ENCODE measurements at regions not wholly inside any gene's neighbourhood (a gene's known extent, or its start where the extent isn't known, plus 50 kb on each side); places are given as distances from the start of the nearest gene placed in this dataset.
"Not testable (repeated sequence)": the region's sequence is repeated elsewhere in the genome, so short reads cannot be mapped to it uniquely, and the experiment has no call there.

GRCh38 chr5:1987471-1987870 is 104.7 kb upstream of the IRX4 start:
- no peak for DNase-seq (ENCODE audit: low read depth)

GRCh38 chr5:1985781-1986180 is 103.1 kb upstream of the IRX4 start:
- no peak for DNase-seq (ENCODE audit: low read depth)

GRCh38 chr5:1983919-1984695 is 101.4 kb upstream of the IRX4 start:
- no peak for DNase-seq (ENCODE audit: low read depth)

GRCh38 chr5:1983401-1983800 is 100.7 kb upstream of the IRX4 start:
- DNase-seq (ENCODE audit: low read depth), result peak; percentile 43

- not testable (repeated sequence) for DNase-seq (ENCODE audit: low read depth)
Measured at GRCh38 chr5:1982561-1982960, 99.8 kb upstream of the IRX4 start.

- peak; percentile 26 for DNase-seq (ENCODE audit: low read depth)
Measured at GRCh38 chr5:1975898-1976765, 93.4 kb upstream of the IRX4 start.

GRCh38 chr5:1975406-1975715 is 92.6 kb upstream of the IRX4 start:
- peak; percentile 47 for DNase-seq (ENCODE audit: low read depth)

GRCh38 chr5:1974501-1975405 is 92.0 kb upstream of the IRX4 start:
- DNase-seq (ENCODE audit: low read depth), result no peak

GRCh38 chr5:1974081-1974480 is 91.4 kb upstream of the IRX4 start:
- no peak for DNase-seq (ENCODE audit: low read depth)

- DNase-seq (ENCODE audit: low read depth), result no peak
Measured at GRCh38 chr5:1973391-1974013, 90.8 kb upstream of the IRX4 start.

GRCh38 chr5:1971944-1972343 is 89.2 kb upstream of the IRX4 start:
- no peak for DNase-seq (ENCODE audit: low read depth)

- no peak for DNase-seq (ENCODE audit: low read depth)
Measured at GRCh38 chr5:1967736-1968135, 85.0 kb upstream of the IRX4 start.

- DNase-seq (ENCODE audit: low read depth), result no peak
Measured at GRCh38 chr5:1966461-1966860, 83.7 kb upstream of the IRX4 start.

GRCh38 chr5:1965925-1966324 is 83.2 kb upstream of the IRX4 start:
- DNase-seq (ENCODE audit: low read depth), result no peak

- no peak for DNase-seq (ENCODE audit: low read depth)
Measured at GRCh38 chr5:1963941-1964451, 81.3 kb upstream of the IRX4 start.

- DNase-seq (ENCODE audit: low read depth), result no peak
Measured at GRCh38 chr5:1963358-1963757, 80.6 kb upstream of the IRX4 start.

GRCh38 chr5:1962619-1963355 is 80.1 kb upstream of the IRX4 start:
- DNase-seq (ENCODE audit: low read depth), result no peak

GRCh38 chr5:1961952-1962595 is 79.3 kb upstream of the IRX4 start:
- no peak for DNase-seq (ENCODE audit: low read depth)

- DNase-seq (ENCODE audit: low read depth), result no peak
Measured at GRCh38 chr5:1961304-1961946, 78.7 kb upstream of the IRX4 start.
